AG04450 (cell line): ENCODE measurements at regions not wholly inside any gene's neighbourhood (a gene's known extent, or its start where the extent isn't known, plus 50 kb on each side); places are given as distances from the start of the nearest gene placed in this dataset.

ENCODE experiments used
- CTCF ChIA-PET: fragments of 300-600, 350-600 bp; formaldehyde crosslinking; extraction: SDS; loops from one replicate; lab custom pipeline; 2022; ENCODE audit warnings: antibody characterized with exemption, inconsistent platforms; lab: Charles Lee
- POLR2A ChIA-PET: fragments of 350-600 bp; formaldehyde crosslinking; extraction: SDS; loops from one replicate; lab custom pipeline; 2021; ENCODE audit warnings: antibody characterized with exemption, inconsistent platforms; lab: Yijun Ruan, JAX
- DNase-seq: peaks from one replicate; pipeline ENCODE4 v3.0.0-alpha.2; 2011; ENCODE audit warnings: low read depth, low spot score
- H3K27ac ChIP-seq: one replicate; pipeline ENCODE4 v1.5.1; 2012; ENCODE audit warnings: low read depth, low read length, control low read depth
- H3K27me3 ChIP-seq: one replicate; pipeline ENCODE4 v1.6.0; 2012; ENCODE audit warnings: low read length; ENCODE audit not compliant: control insufficient read depth, insufficient read depth
- H3K4me3 ChIP-seq: 2 replicates; pipeline ENCODE4 v1.5.1; 2011; ENCODE audit warnings: mild to moderate bottlenecking, low read depth, low read length, control low read depth
- H3K9me3 ChIP-seq: 2 replicates; pipeline ENCODE4 v1.5.1; 2012; ENCODE audit warnings: low read length; ENCODE audit not compliant: control insufficient read depth, insufficient read depth
- CTCF ChIP-seq: IDR thresholded peaks from 2 replicates; pipeline ENCODE4 v1.5.1; 2011; ENCODE audit warnings: low read depth, low read length, control low read depth, inconsistent platforms

- DNase-seq = no peak
- ChIA-PET POLR2A (interaction anchor here (0.5 kb wide), 1 partner anchor 1392 kb away, joined by 6 read pairs; no protein-coding TSS in a partner anchor), CTCF (no interaction called here)
- no peak for TF ChIP-seq CTCF
- Histone ChIP-seq H3K4me3 (no peak overlapping the region), H3K9me3 (no peaks in the 10 kb centered on the region), H3K27ac (no peak overlapping the region), H3K27me3 (no peaks in the 10 kb centered on the region)
Measured at GRCh38 chr18:5693699-5694294, 150.0 kb upstream of the EPB41L3 start.

GRCh38 chr18:5678779-5679406 lies 135.1 kb upstream of the EPB41L3 start:
- Histone ChIP-seq H3K9me3 (no peaks in the 10 kb centered on the region), H3K4me3 (no peak overlapping the region), H3K27ac (no peak overlapping the region), H3K27me3 (no peaks in the 10 kb centered on the region)
- TF ChIP-seq CTCF = no peak
- ChIA-PET CTCF (no interaction called here), POLR2A (no interaction called here)
- DNase-seq = no peak

GRCh38 chr18:5678278-5678677 lies 134.5 kb upstream of the EPB41L3 start:
- Histone ChIP-seq H3K27ac (no peak overlapping the region), H3K27me3 (no peaks in the 10 kb centered on the region), H3K9me3 (no peaks in the 10 kb centered on the region), H3K4me3 (no peak overlapping the region)
- ChIA-PET CTCF (no interaction called here), POLR2A (no interaction called here)
- no peak for TF ChIP-seq CTCF
- no peak for DNase-seq

- H3K27ac ChIP-seq = no peak overlapping the region
- no peaks in the 10 kb centered on the region for H3K9me3 ChIP-seq
- no peak for TF ChIP-seq CTCF
- DNase-seq = no peak
- H3K27me3 ChIP-seq = no peaks in the 10 kb centered on the region
- ChIA-PET POLR2A (no interaction called here), CTCF (no interaction called here)
- no peak overlapping the region for H3K4me3 ChIP-seq
Measured at GRCh38 chr18:5673616-5674015, 129.8 kb upstream of the EPB41L3 start.

- POLR2A ChIA-PET = no interaction called here
- CTCF ChIA-PET = no interaction called here
- Histone ChIP-seq H3K4me3 (no peak overlapping the region), H3K27me3 (no peaks in the 10 kb centered on the region), H3K27ac (no peak overlapping the region), H3K9me3 (no peaks in the 10 kb centered on the region)
- no peak for TF ChIP-seq CTCF
- DNase-seq = no peak
Measured at GRCh38 chr18:5669585-5669984, 125.8 kb upstream of the EPB41L3 start.
